ENCODE measurements at regions not wholly inside any gene's neighbourhood (a gene's known extent, or its start where the extent isn't known, plus 50 kb on each side); places are given as distances from the start of the nearest gene placed in this dataset.

GRCh38 chr11:92803391-92803790 is 166.1 kb upstream of the MTNR1B start:
- TF ChIP-seq, protein P1, sequence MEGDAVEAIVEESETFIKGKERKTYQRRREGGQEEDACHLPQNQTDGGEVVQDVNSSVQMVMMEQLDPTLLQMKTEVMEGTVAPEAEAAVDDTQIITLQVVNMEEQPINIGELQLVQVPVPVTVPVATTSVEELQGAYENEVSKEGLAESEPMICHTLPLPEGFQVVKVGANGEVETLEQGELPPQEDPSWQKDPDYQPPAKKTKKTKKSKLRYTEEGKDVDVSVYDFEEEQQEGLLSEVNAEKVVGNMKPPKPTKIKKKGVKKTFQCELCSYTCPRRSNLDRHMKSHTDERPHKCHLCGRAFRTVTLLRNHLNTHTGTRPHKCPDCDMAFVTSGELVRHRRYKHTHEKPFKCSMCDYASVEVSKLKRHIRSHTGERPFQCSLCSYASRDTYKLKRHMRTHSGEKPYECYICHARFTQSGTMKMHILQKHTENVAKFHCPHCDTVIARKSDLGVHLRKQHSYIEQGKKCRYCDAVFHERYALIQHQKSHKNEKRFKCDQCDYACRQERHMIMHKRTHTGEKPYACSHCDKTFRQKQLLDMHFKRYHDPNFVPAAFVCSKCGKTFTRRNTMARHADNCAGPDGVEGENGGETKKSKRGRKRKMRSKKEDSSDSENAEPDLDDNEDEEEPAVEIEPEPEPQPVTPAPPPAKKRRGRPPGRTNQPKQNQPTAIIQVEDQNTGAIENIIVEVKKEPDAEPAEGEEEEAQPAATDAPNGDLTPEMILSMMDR (IDR thresholded peaks at IDR 0.05) = no peak
- TF ChIP-seq POLR2A (IDR thresholded peaks at IDR 0.05) = no peak

Data from Peyer's patch (tissue), 4 donors.